ENCODE measurements at regions not wholly inside any gene's neighbourhood (a gene's known extent, or its start where the extent isn't known, plus 50 kb on each side); places are given as distances from the start of the nearest gene placed in this dataset.

- TF ChIP-seq CTCF (IDR thresholded peaks at IDR 0.05) (no peak), REST (IDR thresholded peaks at IDR 0.05; ENCODE audit: insufficient read depth in 1 of 2, low read depth in 2 of 2, low read length in 1 of 2) (no peak)
These were observed 548.4 kb upstream of the JAG1 start for GRCh38 chr20:11222243-11222642.

Data from Panc1 (cell line).